GM12878 (cell line): ENCODE measurements at regions not wholly inside any gene's neighbourhood (a gene's known extent, or its start where the extent isn't known, plus 50 kb on each side); places are given as distances from the start of the nearest gene placed in this dataset.

Experiments used
- YBX1 ChIP-seq: fragments of 450-650 bp; IDR thresholded peaks from 2 replicates; pipeline ENCODE4 v1.6.1; 2016; ENCODE audit warnings: antibody characterized with exemption
- ZBTB40 ChIP-seq: fragments of 450-650 bp; IDR thresholded peaks from 2 replicates; pipeline ENCODE4 v1.6.1; 2016; ENCODE audit warnings: mild to moderate bottlenecking, moderate library complexity, borderline replicate concordance
- TF ChIP-seq, protein P1 (sequence below): IDR thresholded peaks from 2 replicates; pipeline ENCODE4 v1.6.1; 2012; ENCODE audit warnings: improper control_type of control experiment, low read depth, low read length; ENCODE audit not compliant: insufficient replicate concordance
- TF ChIP-seq, protein P2 (sequence below): fragments of 450-650 bp; IDR thresholded peaks from 2 replicates; pipeline ENCODE4 v1.6.1; 2017; ENCODE audit warnings: antibody characterized with exemption, mild to moderate bottlenecking, moderate library complexity

DNA sequence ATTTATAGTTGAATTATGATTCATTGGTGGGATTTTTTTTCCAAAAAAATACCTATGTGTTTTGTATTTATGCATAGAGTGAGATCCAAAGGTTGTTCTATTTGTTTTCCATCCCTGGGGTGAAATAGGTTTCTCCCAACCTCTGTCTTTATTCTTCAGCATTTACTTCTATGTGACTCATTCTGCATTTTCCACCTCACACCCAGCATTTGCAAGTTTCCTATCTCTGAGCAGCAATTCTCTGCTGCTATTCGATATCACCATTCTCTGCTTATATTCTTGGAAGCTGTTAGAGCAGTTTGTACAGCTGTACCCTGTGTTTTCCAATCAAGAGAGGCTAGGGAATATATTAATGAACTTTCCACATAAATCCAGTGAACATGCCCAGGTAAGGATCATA lies 538.9 kb downstream of the SNAPC1 start (continued):
- TF ChIP-seq ZBTB40 (no peak), YBX1 (no peak)
- TF ChIP-seq, protein P1, sequence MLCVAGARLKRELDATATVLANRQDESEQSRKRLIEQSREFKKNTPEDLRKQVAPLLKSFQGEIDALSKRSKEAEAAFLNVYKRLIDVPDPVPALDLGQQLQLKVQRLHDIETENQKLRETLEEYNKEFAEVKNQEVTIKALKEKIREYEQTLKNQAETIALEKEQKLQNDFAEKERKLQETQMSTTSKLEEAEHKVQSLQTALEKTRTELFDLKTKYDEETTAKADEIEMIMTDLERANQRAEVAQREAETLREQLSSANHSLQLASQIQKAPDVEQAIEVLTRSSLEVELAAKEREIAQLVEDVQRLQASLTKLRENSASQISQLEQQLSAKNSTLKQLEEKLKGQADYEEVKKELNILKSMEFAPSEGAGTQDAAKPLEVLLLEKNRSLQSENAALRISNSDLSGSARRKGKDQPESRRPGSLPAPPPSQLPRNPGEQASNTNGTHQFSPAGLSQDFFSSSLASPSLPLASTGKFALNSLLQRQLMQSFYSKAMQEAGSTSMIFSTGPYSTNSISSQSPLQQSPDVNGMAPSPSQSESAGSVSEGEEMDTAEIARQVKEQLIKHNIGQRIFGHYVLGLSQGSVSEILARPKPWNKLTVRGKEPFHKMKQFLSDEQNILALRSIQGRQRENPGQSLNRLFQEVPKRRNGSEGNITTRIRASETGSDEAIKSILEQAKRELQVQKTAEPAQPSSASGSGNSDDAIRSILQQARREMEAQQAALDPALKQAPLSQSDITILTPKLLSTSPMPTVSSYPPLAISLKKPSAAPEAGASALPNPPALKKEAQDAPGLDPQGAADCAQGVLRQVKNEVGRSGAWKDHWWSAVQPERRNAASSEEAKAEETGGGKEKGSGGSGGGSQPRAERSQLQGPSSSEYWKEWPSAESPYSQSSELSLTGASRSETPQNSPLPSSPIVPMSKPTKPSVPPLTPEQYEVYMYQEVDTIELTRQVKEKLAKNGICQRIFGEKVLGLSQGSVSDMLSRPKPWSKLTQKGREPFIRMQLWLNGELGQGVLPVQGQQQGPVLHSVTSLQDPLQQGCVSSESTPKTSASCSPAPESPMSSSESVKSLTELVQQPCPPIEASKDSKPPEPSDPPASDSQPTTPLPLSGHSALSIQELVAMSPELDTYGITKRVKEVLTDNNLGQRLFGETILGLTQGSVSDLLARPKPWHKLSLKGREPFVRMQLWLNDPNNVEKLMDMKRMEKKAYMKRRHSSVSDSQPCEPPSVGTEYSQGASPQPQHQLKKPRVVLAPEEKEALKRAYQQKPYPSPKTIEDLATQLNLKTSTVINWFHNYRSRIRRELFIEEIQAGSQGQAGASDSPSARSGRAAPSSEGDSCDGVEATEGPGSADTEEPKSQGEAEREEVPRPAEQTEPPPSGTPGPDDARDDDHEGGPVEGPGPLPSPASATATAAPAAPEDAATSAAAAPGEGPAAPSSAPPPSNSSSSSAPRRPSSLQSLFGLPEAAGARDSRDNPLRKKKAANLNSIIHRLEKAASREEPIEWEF: no peak
- TF ChIP-seq, protein P2, sequence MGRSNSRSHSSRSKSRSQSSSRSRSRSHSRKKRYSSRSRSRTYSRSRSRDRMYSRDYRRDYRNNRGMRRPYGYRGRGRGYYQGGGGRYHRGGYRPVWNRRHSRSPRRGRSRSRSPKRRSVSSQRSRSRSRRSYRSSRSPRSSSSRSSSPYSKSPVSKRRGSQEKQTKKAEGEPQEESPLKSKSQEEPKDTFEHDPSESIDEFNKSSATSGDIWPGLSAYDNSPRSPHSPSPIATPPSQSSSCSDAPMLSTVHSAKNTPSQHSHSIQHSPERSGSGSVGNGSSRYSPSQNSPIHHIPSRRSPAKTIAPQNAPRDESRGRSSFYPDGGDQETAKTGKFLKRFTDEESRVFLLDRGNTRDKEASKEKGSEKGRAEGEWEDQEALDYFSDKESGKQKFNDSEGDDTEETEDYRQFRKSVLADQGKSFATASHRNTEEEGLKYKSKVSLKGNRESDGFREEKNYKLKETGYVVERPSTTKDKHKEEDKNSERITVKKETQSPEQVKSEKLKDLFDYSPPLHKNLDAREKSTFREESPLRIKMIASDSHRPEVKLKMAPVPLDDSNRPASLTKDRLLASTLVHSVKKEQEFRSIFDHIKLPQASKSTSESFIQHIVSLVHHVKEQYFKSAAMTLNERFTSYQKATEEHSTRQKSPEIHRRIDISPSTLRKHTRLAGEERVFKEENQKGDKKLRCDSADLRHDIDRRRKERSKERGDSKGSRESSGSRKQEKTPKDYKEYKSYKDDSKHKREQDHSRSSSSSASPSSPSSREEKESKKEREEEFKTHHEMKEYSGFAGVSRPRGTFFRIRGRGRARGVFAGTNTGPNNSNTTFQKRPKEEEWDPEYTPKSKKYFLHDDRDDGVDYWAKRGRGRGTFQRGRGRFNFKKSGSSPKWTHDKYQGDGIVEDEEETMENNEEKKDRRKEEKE: no peak
